ENCODE measurements at regions not wholly inside any gene's neighbourhood (a gene's known extent, or its start where the extent isn't known, plus 50 kb on each side); places are given as distances from the start of the nearest gene placed in this dataset.

DNA sequence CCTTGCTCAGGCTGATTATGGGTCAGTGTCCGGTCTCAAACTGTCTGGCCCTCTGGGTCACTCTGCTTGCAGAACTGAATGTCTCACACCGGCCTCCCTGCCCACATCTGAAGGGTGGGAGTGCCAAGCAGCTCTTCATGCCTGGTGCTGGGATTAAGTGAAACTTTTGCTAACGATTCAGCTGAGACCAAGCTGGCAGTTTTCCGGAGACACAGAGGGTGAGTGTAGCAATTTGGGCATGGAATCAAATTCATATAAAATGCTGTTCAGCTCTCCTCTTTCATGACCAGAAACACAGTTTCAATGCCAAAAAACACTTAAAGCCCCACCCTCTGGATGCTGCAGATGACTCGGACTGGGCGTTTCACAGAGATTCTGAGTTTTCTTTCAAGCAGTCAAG lies 207.5 kb downstream of the NXNL2 start:
- no CpG with 5 or more reads among the region's 6 CpGs for WGBS (ENCODE audit: extremely low coverage, insufficient read length, low lambda C conversion rate)
- H3K56ac ChIP-seq (ENCODE audit: insufficient read length, low read depth, low read length) = no peak overlapping the region
- H4K91ac ChIP-seq (ENCODE audit: insufficient read length, low read depth, low read length) = no peak overlapping the region
- DNase-seq = no peak
- no peak overlapping the region for H2AK5ac ChIP-seq (ENCODE audit: insufficient read length, low read length)
- H3K27me3 ChIP-seq (ENCODE audit: insufficient read depth, low read length) = no peaks in the 10 kb centered on the region
- no peaks in the 10 kb centered on the region for H4K20me1 ChIP-seq (ENCODE audit: control insufficient read depth, insufficient read depth, insufficient read length)
- no peak overlapping the region for H3K9ac ChIP-seq (ENCODE audit: extremely low read depth, insufficient read length, low read length)
- no peak overlapping the region for H3K14ac ChIP-seq (ENCODE audit: insufficient read depth, low read length)
- no peaks in the 10 kb centered on the region for H3K79me2 ChIP-seq (ENCODE audit: insufficient read depth, low read length)
- no peak overlapping the region for H2BK5ac ChIP-seq (ENCODE audit: insufficient read length, low read length)
- no peak overlapping the region for H3K4me2 ChIP-seq (ENCODE audit: insufficient read depth, insufficient read length, low read length)
- no peaks in the 10 kb centered on the region for H3K79me1 ChIP-seq (ENCODE audit: insufficient read depth, low read depth, low read length, poor library complexity, severe bottlenecking)
- H3K23ac ChIP-seq (ENCODE audit: insufficient read length, low read depth, low read length) = no peak overlapping the region
- H3K4ac ChIP-seq (ENCODE audit: low read depth, low read length) = no peak overlapping the region
- no peak overlapping the region for H3K18ac ChIP-seq (ENCODE audit: insufficient read length, low read depth, low read length)
- H3K23me2 ChIP-seq (ENCODE audit: insufficient read length, low read depth, low read length, poor library complexity, severe bottlenecking) = no peaks in the 10 kb centered on the region
- no peak overlapping the region for H3K27ac ChIP-seq (ENCODE audit: insufficient read length, low read depth, low read length)
- H4K5ac ChIP-seq (ENCODE audit: insufficient read length, low read depth, low read length) = no peak overlapping the region
- no peak overlapping the region for H3T11ph ChIP-seq (ENCODE audit: low read length)
- H3K27me3 Mint-ChIP-seq (ENCODE audit: low read depth) = no peaks in the 10 kb centered on the region; the same call in 1 of the 2 replicates
- H3K4me1 ChIP-seq (ENCODE audit: insufficient read depth, low read length) = peaks cover 2% of the 10 kb centered on the region; the same call in 1 of the 2 replicates
- peaks cover 6 to 13% (median 7%) of the 10 kb centered on the region in 3 experiments for H3K36me3 Mint-ChIP-seq (ENCODE audit: insufficient read depth in 1 of 3, low read depth in 3 of 3)
- H3K27ac Mint-ChIP-seq = 0 out of 7 replicates have a peak overlapping the region, but pooled peaks of 1 of the 3 experiments have one; percentile 23
- no peak overlapping the region for H2BK120ac ChIP-seq (ENCODE audit: low read depth, low read length, poor library complexity, severe bottlenecking)
- H2AFZ ChIP-seq (ENCODE audit: low read length) = no peak overlapping the region
- H2BK15ac ChIP-seq (ENCODE audit: low read depth, low read length) = no peak overlapping the region
- peaks cover 8% of the 10 kb centered on the region for H3K9me3 ChIP-seq (ENCODE audit: control insufficient read depth, low read depth, low read length)
- H3K4me3 Mint-ChIP-seq = no peak overlapping the region
- H3K4me1 Mint-ChIP-seq = peaks cover 23 to 28% of the 10 kb centered on the region in 2 experiments
- H2BK20ac ChIP-seq (ENCODE audit: low read depth, low read length, poor library complexity, severe bottlenecking) = no peak overlapping the region
- H2BK12ac ChIP-seq (ENCODE audit: insufficient read length, low read depth, low read length) = no peak overlapping the region
- TF ChIP-seq, protein P1, sequence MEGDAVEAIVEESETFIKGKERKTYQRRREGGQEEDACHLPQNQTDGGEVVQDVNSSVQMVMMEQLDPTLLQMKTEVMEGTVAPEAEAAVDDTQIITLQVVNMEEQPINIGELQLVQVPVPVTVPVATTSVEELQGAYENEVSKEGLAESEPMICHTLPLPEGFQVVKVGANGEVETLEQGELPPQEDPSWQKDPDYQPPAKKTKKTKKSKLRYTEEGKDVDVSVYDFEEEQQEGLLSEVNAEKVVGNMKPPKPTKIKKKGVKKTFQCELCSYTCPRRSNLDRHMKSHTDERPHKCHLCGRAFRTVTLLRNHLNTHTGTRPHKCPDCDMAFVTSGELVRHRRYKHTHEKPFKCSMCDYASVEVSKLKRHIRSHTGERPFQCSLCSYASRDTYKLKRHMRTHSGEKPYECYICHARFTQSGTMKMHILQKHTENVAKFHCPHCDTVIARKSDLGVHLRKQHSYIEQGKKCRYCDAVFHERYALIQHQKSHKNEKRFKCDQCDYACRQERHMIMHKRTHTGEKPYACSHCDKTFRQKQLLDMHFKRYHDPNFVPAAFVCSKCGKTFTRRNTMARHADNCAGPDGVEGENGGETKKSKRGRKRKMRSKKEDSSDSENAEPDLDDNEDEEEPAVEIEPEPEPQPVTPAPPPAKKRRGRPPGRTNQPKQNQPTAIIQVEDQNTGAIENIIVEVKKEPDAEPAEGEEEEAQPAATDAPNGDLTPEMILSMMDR (conservative IDR thresholded peaks at IDR 0.05) = no peak
- peaks cover 14% of the 10 kb centered on the region in 2 experiments for H3K9me3 Mint-ChIP-seq
- H4K8ac ChIP-seq (replicated peaks; ENCODE audit: insufficient read length, low read depth, low read length) = no peak overlapping the region

Data from H9 (cell line).